ENCODE measurements at regions not wholly inside any gene's neighbourhood (a gene's known extent, or its start where the extent isn't known, plus 50 kb on each side); places are given as distances from the start of the nearest gene placed in this dataset.

GRCh38 chr13:87868731-87869130 is 197.6 kb downstream of the SLITRK5 start:
- no peak for ATAC-seq
- no peak for DNase-seq (ENCODE audit: low spot score)

- no peak for DNase-seq (ENCODE audit: low spot score)
- ATAC-seq: no peak
Measured at GRCh38 chr13:87872813-87873212, 201.6 kb downstream of the SLITRK5 start.

GRCh38 chr13:87877477-87877876 is 206.3 kb downstream of the SLITRK5 start:
- DNase-seq (ENCODE audit: low spot score) (no peak), ATAC-seq (no peak)

- no peak for ATAC-seq
- no peak for DNase-seq (ENCODE audit: low spot score)
Measured at GRCh38 chr13:87878706-87879105, 207.5 kb downstream of the SLITRK5 start.

DNA sequence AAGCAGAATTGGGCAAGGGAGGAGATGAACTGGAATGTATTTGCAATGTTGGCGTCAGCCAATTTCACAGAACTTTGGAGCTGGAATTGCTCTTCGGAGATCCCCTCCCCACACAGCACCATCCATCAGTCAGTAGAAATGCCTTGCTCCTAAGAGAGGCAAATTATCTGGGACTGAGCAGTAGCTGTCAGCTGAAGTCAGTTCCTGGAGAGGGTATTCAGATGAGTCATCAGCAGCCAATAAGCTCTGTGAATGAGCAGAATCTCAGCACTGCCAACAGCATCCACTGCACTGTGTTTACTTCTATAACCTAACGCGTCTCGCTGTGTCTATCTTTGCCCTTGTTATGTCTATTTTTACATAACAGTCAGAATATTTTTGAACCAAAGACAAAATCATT is 213.7 kb downstream of the SLITRK5 start:
- no peak for DNase-seq (ENCODE audit: low spot score)
- no peak for ATAC-seq

GRCh38 chr13:87887459-87888123 is 216.4 kb downstream of the SLITRK5 start:
- DNase-seq (ENCODE audit: low spot score): no peak
- no peak for ATAC-seq

DNA sequence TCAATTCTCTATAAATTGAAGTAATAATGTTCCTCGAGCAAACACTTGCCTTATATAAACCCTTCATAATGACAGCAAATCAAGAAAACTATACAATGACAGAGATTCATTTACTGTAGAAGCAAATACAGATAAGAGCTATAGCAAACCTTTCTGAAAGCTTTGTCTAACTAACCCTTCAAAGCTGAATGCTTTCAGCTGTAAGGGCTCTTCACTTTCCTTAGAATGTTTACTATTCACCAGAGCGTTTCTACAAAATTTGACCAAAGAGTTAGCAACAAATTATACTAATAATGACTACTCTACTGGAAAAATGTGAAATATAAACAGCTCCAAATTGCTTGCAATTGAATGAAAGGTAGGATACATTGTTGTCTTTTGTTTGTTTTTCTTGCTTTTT is 218.1 kb downstream of the SLITRK5 start:
- DNase-seq (ENCODE audit: low spot score) (no peak), ATAC-seq (no peak)

GRCh38 chr13:87893186-87893585 is 222.0 kb downstream of the SLITRK5 start:
- no peak for ATAC-seq
- no peak for DNase-seq (ENCODE audit: low spot score)

DNA sequence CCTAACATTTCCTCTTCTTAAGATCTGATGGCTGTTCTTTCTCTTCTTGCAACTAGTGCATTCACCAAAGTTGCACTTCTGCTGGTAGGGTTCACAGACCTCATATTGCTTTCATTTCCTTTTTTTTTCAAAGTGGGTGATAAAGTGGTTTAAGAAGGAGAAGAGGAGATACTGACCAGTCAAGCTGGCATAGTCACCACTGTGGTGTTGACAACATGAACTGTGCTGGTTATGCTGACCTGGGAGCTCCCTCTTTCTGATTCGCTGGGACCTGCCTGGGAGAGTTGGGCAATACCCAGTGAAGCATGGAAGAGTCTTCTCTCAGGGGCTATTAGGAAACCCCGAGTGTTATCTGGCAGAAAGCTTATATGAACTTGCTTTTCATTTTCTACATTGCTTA is 222.9 kb downstream of the SLITRK5 start:
- ATAC-seq (no peak), DNase-seq (ENCODE audit: low spot score) (no peak)

DNA sequence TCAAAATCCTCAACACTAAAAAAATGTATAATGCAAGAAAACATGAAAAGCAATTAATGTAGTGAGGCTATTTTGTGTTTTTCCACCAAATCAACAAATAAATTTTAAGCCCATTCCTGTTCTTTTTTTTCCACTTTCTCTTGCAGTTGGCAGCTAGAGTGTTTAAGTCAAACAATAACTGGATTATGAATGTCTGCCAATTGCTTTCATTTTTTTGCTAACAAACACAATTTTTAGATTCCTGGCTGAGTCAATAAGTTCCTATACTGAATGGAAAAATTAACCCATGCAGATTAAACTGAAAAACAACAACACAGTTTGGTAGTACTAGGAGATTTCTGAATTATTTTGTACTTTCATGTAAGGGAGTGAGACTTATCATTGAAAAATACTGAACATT is 232.4 kb downstream of the SLITRK5 start:
- no peak for DNase-seq (ENCODE audit: low spot score)
- no peak for ATAC-seq

DNA sequence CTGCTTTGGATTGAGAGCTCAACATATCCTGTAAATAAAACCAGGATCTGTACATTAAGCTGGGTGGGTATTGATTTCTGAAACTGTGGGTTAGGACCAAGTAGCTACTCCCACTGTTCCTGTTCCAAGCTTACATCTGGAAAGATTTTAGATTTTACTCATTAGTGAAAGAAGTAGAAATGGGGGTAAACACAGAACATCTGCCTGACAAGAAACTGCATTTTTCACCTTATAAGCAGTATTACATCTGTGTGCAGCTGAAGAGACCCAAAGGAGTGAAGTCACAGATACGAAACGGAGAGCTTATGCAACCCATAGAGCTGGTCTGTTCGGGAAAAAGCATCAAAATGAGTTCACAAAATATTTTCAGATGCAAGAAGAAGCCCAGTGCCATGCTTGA is 235.2 kb downstream of the SLITRK5 start:
- no peak for DNase-seq (ENCODE audit: low spot score)
- no peak for ATAC-seq

DNA sequence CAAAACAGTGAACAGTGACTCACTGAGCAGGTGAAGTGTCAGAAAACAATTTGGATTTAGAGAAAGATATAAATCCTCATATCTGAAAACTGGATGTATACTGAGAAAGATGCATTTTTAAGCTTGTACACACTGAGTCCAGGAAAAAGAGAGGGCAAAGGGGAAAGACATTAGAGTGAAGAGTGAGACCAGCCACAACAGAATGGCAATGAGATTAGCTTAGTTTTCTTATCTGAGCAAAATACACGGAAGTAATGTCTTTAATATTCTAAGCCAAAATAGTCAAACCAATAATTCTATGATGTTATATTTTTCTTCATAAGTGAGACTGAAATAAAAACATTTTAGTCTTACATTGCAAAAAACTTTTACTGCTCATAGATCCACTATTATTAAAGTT is 236.0 kb downstream of the SLITRK5 start:
- DNase-seq (ENCODE audit: low spot score) (no peak), ATAC-seq (no peak)

DNA sequence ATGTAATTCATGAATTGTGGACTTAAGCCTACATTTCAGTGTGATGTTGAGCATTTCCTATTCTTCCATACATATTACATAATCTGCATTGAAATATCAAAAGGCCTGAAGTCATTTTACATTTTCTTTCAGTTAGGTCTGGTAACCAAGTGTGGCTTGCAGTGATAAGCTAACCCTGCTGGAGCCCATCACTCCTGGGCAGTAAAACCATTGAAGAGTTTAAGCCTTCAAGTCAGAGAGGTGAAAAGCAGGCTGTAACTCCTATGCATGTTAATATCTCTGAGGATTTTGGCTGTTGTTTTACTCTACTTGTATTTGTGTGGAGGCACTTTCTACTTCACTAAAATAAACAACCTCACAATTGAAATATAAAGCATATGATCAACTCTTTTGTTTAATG is 248.8 kb downstream of the SLITRK5 start:
- DNase-seq (ENCODE audit: low spot score) (no peak), ATAC-seq (no peak)

GRCh38 chr13:87923753-87924152 is 252.6 kb downstream of the SLITRK5 start:
- ATAC-seq (no peak), DNase-seq (ENCODE audit: low spot score) (no peak)

DNA sequence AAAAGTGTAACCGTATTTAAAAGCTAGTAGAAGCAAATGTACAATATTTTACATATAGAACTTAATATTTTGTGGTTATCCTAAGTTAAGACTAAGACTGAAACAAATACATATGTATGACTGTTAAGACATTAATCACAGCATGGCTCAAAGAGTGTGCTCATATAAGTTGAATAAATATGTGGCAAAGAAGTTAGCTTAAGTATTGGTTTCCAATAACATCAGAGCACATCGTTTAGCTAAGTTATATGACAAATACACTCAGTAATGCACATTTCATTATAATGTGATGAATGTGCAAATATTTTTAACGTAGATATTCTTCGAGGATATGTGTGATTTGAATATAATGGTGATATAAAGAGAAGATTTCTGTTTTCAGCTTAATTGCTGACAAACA is 253.8 kb downstream of the SLITRK5 start:
- DNase-seq (ENCODE audit: low spot score) (no peak), ATAC-seq (no peak)

DNA sequence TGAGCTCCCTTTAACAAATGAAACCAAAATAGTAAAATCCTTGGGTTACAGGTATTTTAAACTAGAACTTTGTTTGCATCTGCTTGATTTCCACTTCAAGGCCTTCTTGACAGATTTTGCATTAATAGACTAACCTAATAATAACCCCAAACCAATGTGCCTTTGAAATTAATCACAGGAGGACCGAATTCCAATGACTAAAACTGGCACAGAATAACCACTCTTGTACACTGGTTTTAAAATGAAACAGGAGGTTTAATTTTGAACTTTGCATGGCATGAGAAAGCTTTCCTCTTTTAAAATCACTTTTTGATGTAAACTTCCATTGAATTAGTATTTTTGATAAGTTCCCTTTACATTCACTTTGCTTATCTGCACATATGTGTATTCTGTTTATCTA is 269.6 kb downstream of the SLITRK5 start:
- DNase-seq (ENCODE audit: low spot score): no peak
- no peak for ATAC-seq

GRCh38 chr13:87941226-87941625 is 270.1 kb downstream of the SLITRK5 start:
- DNase-seq (ENCODE audit: low spot score): no peak

DNA sequence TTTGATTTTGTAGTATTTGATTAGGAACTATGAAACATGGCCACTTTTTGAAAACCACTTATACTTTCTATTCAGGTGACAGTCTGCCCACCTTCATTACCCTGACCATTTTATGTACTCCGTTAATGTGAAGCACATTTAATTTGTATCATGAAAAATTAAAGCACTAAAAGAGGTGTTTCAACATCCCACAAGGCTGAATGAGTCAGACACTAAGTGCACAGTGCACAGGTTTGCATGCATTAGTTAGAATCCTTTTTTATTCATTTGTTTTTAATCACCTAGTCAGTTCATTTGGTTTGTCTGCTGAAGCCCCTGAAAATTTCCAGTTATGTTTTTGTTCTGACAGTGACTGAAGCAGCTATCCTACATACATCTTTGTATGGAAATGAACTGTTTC is 271.0 kb downstream of the SLITRK5 start:
- DNase-seq (ENCODE audit: low spot score) (no peak), ATAC-seq (no peak)

More at GRCh38 chr13:87941226-87941625, 270.1 kb downstream of the SLITRK5 start:
- ATAC-seq: no peak

DNA sequence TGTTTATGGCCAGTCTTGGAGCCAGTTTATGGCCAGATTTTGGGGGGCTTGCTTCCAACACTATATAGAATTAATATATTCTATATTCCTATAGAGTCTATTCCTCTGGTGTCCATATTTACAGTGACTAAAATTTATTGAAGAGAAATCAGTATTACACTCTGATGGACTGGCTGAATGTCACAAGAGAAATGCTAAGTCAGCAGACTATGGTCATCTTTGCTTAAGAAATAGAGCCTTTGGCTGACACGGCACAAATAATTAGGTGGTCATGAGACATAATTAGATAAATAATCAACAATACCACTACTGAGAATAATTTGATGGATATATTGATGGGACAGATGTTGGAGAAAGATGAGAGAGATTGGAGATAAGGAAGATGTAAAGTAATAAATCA is 272.9 kb downstream of the SLITRK5 start:
- no peak for ATAC-seq
- no peak for DNase-seq (ENCODE audit: low spot score)

GRCh38 chr13:87952377-87952776 is 281.2 kb downstream of the SLITRK5 start:
- DNase-seq (ENCODE audit: low spot score) (no peak), ATAC-seq (no peak)

DNA sequence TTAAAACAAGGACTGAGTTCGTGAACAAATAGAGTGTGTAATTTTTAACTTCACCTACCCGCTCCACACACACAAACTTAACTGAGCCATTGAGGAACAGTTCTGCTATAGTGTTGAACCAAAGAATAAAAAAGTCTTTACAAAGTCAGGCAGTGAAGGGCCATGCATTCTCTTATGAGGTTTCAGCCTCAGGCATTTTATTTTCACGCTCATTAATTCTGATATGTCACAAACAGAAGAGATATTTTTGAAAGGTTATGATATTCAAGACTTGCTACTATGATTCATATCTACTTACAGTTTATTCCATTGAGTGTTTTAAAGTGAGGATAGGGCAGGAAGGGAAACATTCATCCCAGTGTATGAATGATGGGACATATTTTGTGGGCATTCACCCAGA is 282.2 kb downstream of the SLITRK5 start:
- DNase-seq (ENCODE audit: low spot score) (no peak), ATAC-seq (no peak)

DNA sequence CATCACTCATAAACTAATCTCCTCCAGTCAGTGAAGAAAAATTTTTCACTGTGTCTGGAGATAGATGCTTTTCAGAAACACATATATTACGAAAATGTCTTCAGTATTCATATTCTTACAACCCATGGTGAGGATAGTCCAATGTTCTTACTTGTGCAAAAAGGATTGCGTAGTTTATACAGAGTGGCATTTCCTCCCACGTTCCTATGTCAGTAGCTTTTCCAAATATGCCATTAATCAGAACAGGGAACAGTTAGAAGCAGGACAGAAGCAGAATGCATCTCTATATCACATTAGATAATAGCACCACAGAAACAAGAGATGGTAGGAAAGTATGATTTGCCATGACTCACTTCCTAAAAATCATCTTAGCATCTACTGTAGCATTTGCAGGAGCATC is 282.9 kb downstream of the SLITRK5 start:
- ATAC-seq (no peak), DNase-seq (ENCODE audit: low spot score) (no peak)

DNA sequence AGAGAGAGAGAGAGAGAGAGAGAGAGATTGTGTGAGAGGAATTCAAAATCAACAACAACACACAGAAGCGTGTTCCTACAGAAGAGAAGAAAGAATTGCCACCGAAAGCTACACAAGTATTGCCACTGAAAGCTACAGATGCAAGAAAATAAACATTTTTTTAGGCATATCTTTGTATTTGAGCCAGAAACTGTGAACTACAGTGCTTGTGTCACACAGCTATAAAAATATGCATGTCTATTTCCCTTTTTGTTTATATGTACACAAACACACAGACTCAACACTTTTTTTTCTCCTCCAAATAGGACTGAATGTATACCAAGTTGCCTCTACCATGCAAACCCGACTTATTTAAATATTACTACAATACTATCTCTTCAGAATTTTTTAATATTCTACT is 290.4 kb downstream of the SLITRK5 start:
- no peak for DNase-seq (ENCODE audit: low spot score)
- ATAC-seq: no peak

GRCh38 chr13:87972568-87972967 is 301.4 kb downstream of the SLITRK5 start:
- DNase-seq (ENCODE audit: low spot score) (no peak), ATAC-seq (no peak)

Measured in left lobe of liver (tissue), 2 donors.